ENCODE measurements at regions not wholly inside any gene's neighbourhood (a gene's known extent, or its start where the extent isn't known, plus 50 kb on each side); places are given as distances from the start of the nearest gene placed in this dataset.

DNA sequence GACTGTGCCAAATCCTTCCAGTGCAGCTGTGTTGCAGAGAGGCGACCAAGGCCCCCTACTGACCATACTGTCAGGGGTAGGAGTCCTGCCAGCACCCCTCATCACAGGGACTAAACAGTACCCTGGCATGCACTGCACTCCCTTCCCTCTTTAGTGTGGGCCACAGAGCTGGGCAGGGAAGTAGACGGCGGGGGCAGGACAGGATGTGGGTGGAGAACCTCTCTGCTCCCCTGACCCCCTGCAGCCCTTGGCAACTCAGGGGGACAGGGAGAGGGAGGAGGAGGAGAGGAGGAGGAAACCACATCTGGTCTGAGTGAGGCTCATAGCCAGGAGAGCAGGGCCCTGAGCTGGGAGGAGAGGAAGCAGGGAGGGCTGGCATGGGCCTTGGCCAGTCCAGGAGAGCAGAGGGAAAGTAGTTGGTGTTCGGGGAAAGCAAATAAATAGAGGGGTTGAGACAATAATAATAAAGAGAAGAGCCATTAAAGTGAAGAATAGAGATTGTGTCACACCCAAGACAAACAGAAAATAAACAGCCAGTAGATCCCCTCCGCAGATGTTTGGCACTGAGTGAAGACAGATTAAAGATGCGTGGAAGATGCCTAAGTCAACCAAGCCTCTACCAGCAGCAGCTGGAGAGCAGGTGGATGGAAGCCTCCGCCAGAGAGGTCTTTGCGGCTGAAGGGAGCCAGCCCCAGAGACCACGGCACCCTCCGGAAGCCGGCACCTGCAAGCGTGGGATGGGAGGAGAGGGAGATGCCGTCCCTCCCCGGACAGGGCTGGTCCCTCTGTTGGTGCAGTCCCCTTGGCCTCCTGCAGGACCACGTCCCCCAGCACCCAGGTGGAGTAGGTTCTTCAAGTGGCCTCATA lies 61.5 kb downstream of the RPUSD4 start:
- no peak for TF ChIP-seq CTCF (IDR thresholded peaks at IDR 0.05; ENCODE audit: poor library complexity, severe bottlenecking)
- Histone ChIP-seq H3K9me3 (ENCODE audit: severe bottlenecking) (no peaks in the 10 kb centered on the region), H3K4me1 (ENCODE audit: insufficient read depth, poor library complexity, severe bottlenecking) (no peaks in the 10 kb centered on the region), H3K4me3 (ENCODE audit: severe bottlenecking) (no peak overlapping the region), H3K27ac (ENCODE audit: poor library complexity, severe bottlenecking) (no peak overlapping the region), H3K27me3 (ENCODE audit: insufficient read depth, poor library complexity, severe bottlenecking) (no peaks in the 10 kb centered on the region), H3K36me3 (ENCODE audit: low read depth) (no peaks in the 10 kb centered on the region)
- DNase-seq (ENCODE audit: low spot score) (no peak), ATAC-seq (ENCODE audit: low read depth) (no peak)

DNA sequence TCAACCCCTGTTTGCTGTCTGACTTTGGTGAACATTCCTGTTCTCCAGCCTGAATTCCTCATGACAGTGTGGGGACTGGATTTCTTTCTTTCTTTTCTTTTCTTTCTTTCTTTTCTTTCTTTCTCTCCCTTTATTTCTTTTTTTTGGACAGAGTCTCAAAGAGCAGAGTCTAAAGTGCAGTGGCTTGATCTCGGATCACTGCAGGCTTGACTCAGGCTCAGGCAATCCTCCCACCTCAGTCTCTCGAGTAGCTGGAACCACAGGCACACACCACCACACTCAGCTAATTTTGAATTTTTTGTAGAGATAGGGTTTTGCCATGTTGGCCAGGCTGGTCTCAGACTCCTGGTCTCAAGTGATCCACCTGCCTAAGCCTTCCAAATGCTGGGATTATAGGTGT lies 63.1 kb downstream of the RPUSD4 start:
- Histone ChIP-seq H3K4me3 (ENCODE audit: severe bottlenecking) (no peak overlapping the region), H3K4me1 (ENCODE audit: insufficient read depth, poor library complexity, severe bottlenecking) (no peaks in the 10 kb centered on the region), H3K27me3 (ENCODE audit: insufficient read depth, poor library complexity, severe bottlenecking) (no peaks in the 10 kb centered on the region), H3K36me3 (ENCODE audit: low read depth) (no peaks in the 10 kb centered on the region), H3K27ac (ENCODE audit: poor library complexity, severe bottlenecking) (no peak overlapping the region), H3K9me3 (ENCODE audit: severe bottlenecking) (no peaks in the 10 kb centered on the region)
- DNase-seq (ENCODE audit: low spot score) = no peak
- ATAC-seq (ENCODE audit: low read depth) = no peak
- TF ChIP-seq CTCF (IDR thresholded peaks at IDR 0.05; ENCODE audit: poor library complexity, severe bottlenecking) = no peak

DNA sequence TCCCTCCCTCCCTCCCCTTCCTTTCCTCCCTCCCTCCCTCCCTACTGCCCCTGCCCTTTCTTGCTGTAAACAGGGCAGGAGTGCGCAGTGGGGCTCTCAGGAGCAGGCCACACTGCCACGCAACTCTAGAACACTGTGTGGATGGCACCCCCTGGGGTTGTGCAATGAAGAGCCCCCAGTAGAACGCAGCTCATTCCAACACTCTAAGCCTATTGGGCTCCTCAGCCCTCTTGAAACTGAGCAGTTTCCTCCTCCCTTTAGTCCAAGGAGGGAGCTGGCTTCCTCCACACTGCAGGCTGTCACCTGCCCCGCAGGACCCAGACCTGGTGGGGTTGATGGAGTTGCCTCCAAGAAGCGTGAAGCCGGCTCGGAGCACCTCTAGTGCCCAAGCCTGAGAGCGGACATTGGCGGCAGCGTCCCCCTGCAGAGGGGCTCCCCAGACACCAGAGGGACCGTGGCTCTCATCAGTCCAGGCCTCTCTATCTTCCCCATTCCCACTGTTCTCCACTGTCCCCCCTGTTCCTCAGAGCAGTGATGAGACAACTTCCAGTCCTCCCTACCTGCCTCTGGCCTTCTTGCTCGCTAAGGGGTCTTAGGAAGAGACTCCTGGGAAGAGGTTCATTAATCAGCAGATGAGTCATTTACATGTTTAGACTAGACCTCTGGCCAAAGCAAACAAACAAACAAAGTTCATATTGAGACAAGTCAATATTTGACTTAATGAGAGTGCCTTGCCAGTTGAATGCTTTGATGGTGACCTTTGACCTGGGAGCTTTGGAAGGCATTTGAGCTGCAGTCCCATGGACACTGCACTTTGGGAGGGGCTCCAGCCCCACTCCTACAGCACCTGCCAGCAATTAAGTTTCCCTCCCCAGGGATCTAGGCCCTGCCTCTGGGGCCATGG lies 64.0 kb downstream of the RPUSD4 start:
- DNase-seq (ENCODE audit: low spot score) = no peak
- no peak overlapping the region for H3K4me3 ChIP-seq (ENCODE audit: severe bottlenecking)
- H3K27me3 ChIP-seq (ENCODE audit: insufficient read depth, poor library complexity, severe bottlenecking) = no peaks in the 10 kb centered on the region
- no peak; the same call in 2 of the 3 replicates for ATAC-seq (ENCODE audit: low read depth)
- no peaks in the 10 kb centered on the region for H3K36me3 ChIP-seq (ENCODE audit: low read depth)
- H3K4me1 ChIP-seq (ENCODE audit: insufficient read depth, poor library complexity, severe bottlenecking) = no peaks in the 10 kb centered on the region
- H3K9me3 ChIP-seq (ENCODE audit: severe bottlenecking) = no peaks in the 10 kb centered on the region
- no peak for TF ChIP-seq CTCF (IDR thresholded peaks at IDR 0.05; ENCODE audit: poor library complexity, severe bottlenecking)
- no peak overlapping the region for H3K27ac ChIP-seq (ENCODE audit: poor library complexity, severe bottlenecking)

GRCh38 chr11:126146454-126147192 lies 64.8 kb downstream of the RPUSD4 start:
- Histone ChIP-seq H3K27ac (ENCODE audit: poor library complexity, severe bottlenecking) (no peak overlapping the region), H3K9me3 (ENCODE audit: severe bottlenecking) (no peaks in the 10 kb centered on the region), H3K4me1 (ENCODE audit: insufficient read depth, poor library complexity, severe bottlenecking) (no peaks in the 10 kb centered on the region), H3K27me3 (ENCODE audit: insufficient read depth, poor library complexity, severe bottlenecking) (no peaks in the 10 kb centered on the region), H3K4me3 (ENCODE audit: severe bottlenecking) (no peak overlapping the region), H3K36me3 (ENCODE audit: low read depth) (no peaks in the 10 kb centered on the region)
- no peak for TF ChIP-seq CTCF (IDR thresholded peaks at IDR 0.05; ENCODE audit: poor library complexity, severe bottlenecking)
- no peak for ATAC-seq (ENCODE audit: low read depth)
- DNase-seq (ENCODE audit: low spot score) = no peak
